ENCODE measurements at regions not wholly inside any gene's neighbourhood (a gene's known extent, or its start where the extent isn't known, plus 50 kb on each side); places are given as distances from the start of the nearest gene placed in this dataset.

GRCh38 chr11:116379185-116379828 lies 393.5 kb downstream of the BUD13 start (continued):
- TF ChIP-seq, protein P1, sequence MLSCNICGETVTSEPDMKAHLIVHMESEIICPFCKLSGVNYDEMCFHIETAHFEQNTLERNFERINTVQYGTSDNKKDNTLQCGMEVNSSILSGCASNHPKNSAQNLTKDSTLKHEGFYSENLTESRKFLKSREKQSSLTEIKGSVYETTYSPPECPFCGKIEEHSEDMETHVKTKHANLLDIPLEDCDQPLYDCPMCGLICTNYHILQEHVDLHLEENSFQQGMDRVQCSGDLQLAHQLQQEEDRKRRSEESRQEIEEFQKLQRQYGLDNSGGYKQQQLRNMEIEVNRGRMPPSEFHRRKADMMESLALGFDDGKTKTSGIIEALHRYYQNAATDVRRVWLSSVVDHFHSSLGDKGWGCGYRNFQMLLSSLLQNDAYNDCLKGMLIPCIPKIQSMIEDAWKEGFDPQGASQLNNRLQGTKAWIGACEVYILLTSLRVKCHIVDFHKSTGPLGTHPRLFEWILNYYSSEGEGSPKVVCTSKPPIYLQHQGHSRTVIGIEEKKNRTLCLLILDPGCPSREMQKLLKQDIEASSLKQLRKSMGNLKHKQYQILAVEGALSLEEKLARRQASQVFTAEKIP (CRISPR knock-in tag; IDR thresholded peaks at IDR 0.05; ENCODE audit: borderline replicate concordance) = no peak
- TF ChIP-seq SIX1 (CRISPR knock-in tag; IDR thresholded peaks at IDR 0.05; ENCODE audit: borderline replicate concordance) (peak; percentile 56; the same call in 1 of the 2 replicates), ZFX (CRISPR knock-in tag; IDR thresholded peaks at IDR 0.05; ENCODE audit: low read depth) (no peak), PHB2 (IDR thresholded peaks at IDR 0.05; ENCODE audit: partially characterized antibody) (no peak), BORCS8-MEF2B (CRISPR knock-in tag; IDR thresholded peaks at IDR 0.05) (0 out of 2 replicates have a peak, but pooled peaks have one; percentile 56), RFXANK (CRISPR knock-in tag; IDR thresholded peaks at IDR 0.05) (no peak), MEF2D (CRISPR knock-in tag; IDR thresholded peaks at IDR 0.05) (peak; percentile 67), MYNN (CRISPR knock-in tag; IDR thresholded peaks at IDR 0.05; ENCODE audit: low read depth) (0 out of 2 replicates have a peak, but pooled peaks have one; percentile 50), RBFOX2 (IDR thresholded peaks at IDR 0.05; ENCODE audit: low read depth, low read length) (no peak), ZEB1 (IDR thresholded peaks at IDR 0.05; ENCODE audit: insufficient replicate concordance, low read depth) (no peak), HIC2 (CRISPR knock-in tag; IDR thresholded peaks at IDR 0.05; ENCODE audit: low read depth) (no peak), ZSCAN9 (CRISPR knock-in tag; IDR thresholded peaks at IDR 0.05; ENCODE audit: borderline replicate concordance) (peak; percentile 97), CENPT (CRISPR knock-in tag; IDR thresholded peaks at IDR 0.05; ENCODE audit: low read depth) (no peak), RFX3 (CRISPR knock-in tag; IDR thresholded peaks at IDR 0.05) (0 out of 2 replicates have a peak, but pooled peaks have one; percentile 15), SMARCC2 (IDR thresholded peaks at IDR 0.05) (no peak), DMAP1 (CRISPR knock-in tag; IDR thresholded peaks at IDR 0.05) (no peak), ZNF772 (CRISPR knock-in tag; IDR thresholded peaks at IDR 0.05) (no peak)
- TF ChIP-seq, protein P2, sequence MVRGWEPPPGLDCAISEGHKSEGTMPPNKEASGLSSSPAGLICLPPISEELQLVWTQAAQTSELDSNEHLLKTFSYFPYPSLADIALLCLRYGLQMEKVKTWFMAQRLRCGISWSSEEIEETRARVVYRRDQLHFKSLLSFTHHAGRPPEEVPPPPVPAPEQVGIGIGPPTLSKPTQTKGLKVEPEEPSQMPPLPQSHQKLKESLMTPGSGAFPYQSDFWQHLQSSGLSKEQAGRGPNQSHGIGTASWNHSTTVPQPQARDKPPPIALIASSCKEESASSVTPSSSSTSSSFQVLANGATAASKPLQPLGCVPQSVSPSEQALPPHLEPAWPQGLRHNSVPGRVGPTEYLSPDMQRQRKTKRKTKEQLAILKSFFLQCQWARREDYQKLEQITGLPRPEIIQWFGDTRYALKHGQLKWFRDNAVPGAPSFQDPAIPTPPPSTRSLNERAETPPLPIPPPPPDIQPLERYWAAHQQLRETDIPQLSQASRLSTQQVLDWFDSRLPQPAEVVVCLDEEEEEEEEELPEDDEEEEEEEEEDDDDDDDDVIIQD (CRISPR knock-in tag; IDR thresholded peaks at IDR 0.05; ENCODE audit: low read depth) = 0 out of 2 replicates have a peak, but pooled peaks have one; percentile 28
- TF ChIP-seq, protein P3, sequence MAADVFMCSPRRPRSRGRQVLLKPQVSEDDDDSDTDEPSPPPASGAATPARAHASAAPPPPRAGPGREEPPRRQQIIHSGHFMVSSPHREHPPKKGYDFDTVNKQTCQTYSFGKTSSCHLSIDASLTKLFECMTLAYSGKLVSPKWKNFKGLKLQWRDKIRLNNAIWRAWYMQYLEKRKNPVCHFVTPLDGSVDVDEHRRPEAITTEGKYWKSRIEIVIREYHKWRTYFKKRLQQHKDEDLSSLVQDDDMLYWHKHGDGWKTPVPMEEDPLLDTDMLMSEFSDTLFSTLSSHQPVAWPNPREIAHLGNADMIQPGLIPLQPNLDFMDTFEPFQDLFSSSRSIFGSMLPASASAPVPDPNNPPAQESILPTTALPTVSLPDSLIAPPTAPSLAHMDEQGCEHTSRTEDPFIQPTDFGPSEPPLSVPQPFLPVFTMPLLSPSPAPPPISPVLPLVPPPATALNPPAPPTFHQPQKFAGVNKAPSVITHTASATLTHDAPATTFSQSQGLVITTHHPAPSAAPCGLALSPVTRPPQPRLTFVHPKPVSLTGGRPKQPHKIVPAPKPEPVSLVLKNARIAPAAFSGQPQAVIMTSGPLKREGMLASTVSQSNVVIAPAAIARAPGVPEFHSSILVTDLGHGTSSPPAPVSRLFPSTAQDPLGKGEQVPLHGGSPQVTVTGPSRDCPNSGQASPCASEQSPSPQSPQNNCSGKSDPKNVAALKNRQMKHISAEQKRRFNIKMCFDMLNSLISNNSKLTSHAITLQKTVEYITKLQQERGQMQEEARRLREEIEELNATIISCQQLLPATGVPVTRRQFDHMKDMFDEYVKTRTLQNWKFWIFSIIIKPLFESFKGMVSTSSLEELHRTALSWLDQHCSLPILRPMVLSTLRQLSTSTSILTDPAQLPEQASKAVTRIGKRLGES (CRISPR knock-in tag; IDR thresholded peaks at IDR 0.05; ENCODE audit: borderline replicate concordance) = peak; percentile 66
- TF ChIP-seq, protein P4, sequence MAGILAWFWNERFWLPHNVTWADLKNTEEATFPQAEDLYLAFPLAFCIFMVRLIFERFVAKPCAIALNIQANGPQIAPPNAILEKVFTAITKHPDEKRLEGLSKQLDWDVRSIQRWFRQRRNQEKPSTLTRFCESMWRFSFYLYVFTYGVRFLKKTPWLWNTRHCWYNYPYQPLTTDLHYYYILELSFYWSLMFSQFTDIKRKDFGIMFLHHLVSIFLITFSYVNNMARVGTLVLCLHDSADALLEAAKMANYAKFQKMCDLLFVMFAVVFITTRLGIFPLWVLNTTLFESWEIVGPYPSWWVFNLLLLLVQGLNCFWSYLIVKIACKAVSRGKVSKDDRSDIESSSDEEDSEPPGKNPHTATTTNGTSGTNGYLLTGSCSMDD (CRISPR knock-in tag; IDR thresholded peaks at IDR 0.05) = no peak

Data from HepG2 (cell line).